PC-3 (cell line): ENCODE measurements at regions not wholly inside any gene's neighbourhood (a gene's known extent, or its start where the extent isn't known, plus 50 kb on each side); places are given as distances from the start of the nearest gene placed in this dataset.

Experiments used
- CTCF ChIP-seq: fragments of 300-600 bp; sonication (generic); conservative IDR thresholded peaks from 2 replicates; pipeline ENCODE4 v1.5.1; 2017; ENCODE audit warnings: antibody characterized with exemption, low read depth, mild to moderate bottlenecking, low read length
- EZH2phosphoT487 ChIP-seq: fragments of 300-600 bp; sonication (generic); IDR thresholded peaks from 2 replicates; pipeline ENCODE4 v1.6.1; 2018; ENCODE audit warnings: mild to moderate bottlenecking, antibody characterized with exemption, low read length, borderline replicate concordance

GRCh38 chr1:200345520-200345919 lies 64.3 kb downstream of the ZNF281 start:
- TF ChIP-seq EZH2phosphoT487 (no peak), CTCF (no peak)
